HEK293 (cell line): ENCODE measurements at regions not wholly inside any gene's neighbourhood (a gene's known extent, or its start where the extent isn't known, plus 50 kb on each side); places are given as distances from the start of the nearest gene placed in this dataset.

Experiments
- CTCF ChIP-seq: fragments of 450-650 bp; formaldehyde crosslinking; IDR thresholded peaks from 2 replicates; pipeline ENCODE4 v1.5.1; 2016; ENCODE audit warnings: missing biosample characterization, missing genetic modification characterization
- ZNF140 ChIP-seq: fragments of 450-650 bp; formaldehyde crosslinking; IDR thresholded peaks from 2 replicates; pipeline ENCODE4 v1.5.1; 2016; ENCODE audit warnings: missing biosample characterization, missing genetic modification characterization
- ZNF626 ChIP-seq: fragments of 450-650 bp; sonication (Bioruptor Pico); formaldehyde crosslinking; IDR thresholded peaks from 2 replicates; pipeline ENCODE4 v1.5.1; 2018; ENCODE audit warnings: missing biosample characterization, missing genetic modification characterization, inconsistent platforms

GRCh38 chr3:26428992-26429391, 193.6 kb upstream of the LRRC3B start:
- TF ChIP-seq ZNF140 (tag by site-specific recombination) (no peak), CTCF (tag by site-specific recombination) (no peak), ZNF626 (no peak)
